ENCODE measurements at regions not wholly inside any gene's neighbourhood (a gene's known extent, or its start where the extent isn't known, plus 50 kb on each side); places are given as distances from the start of the nearest gene placed in this dataset.

- no peaks in the 10 kb centered on the region for H4K20me1 ChIP-seq (ENCODE audit: control insufficient read depth, insufficient read depth)
- no peak overlapping the region for H3K9ac ChIP-seq (ENCODE audit: control insufficient read depth, insufficient read depth, low read length)
- no peak overlapping the region for H2AFZ ChIP-seq (ENCODE audit: control insufficient read depth, low read depth, low read length)
- ChIA-PET CTCF (interaction anchor here (0.6 kb wide), 1 partner anchor 11 kb away, joined by 3 read pairs; no protein-coding TSS in a partner anchor), POLR2A (no interaction called here), SMC1A (ENCODE audit: uncharacterized antibody, unreplicated experiment) (interaction anchor here (0.8 kb wide), 1 partner anchor 73 kb away, joined by 3 read pairs; no protein-coding TSS in a partner anchor), RAD21 (ENCODE audit: unreplicated experiment) (no interaction called here)
- FAIRE-seq: no peak
- no TSS peak for BruUV-seq (replicated peaks)
- intact Hi-C loops (cut with micrococcal nuclease; ENCODE audit: unreplicated experiment) (no loop called here), in situ Hi-C loops (cut with MboI) (no loop called here)
- 0% methylated on average over 2 of the region's 2 CpGs for WGBS (ENCODE audit: insufficient coverage, insufficient replicate concordance, low lambda C conversion rate, missing lambda C conversion rate)
- H3K27ac ChIP-seq (ENCODE audit: control insufficient read depth, insufficient read depth): no peak overlapping the region
- H3K79me2 ChIP-seq (ENCODE audit: control insufficient read depth, insufficient read depth, low read length): no peaks in the 10 kb centered on the region
- no peaks in the 10 kb centered on the region for H3K4me1 ChIP-seq (ENCODE audit: control insufficient read depth, insufficient read depth, low read length)
- H3K36me3 ChIP-seq (ENCODE audit: control insufficient read depth in 2 of 2, insufficient read depth in 2 of 2, low read length in 1 of 2): no peaks in the 10 kb centered on the region
- TF ChIP-seq ZNF24 (IDR thresholded peaks at IDR 0.05) (no peak), ATF3 (IDR thresholded peaks at IDR 0.05; ENCODE audit: borderline replicate concordance, extremely low read depth, low read depth, low read length) (no peak), MEF2A (IDR thresholded peaks at IDR 0.05; ENCODE audit: insufficient read depth, low read depth, low read length) (no peak)
- H3K4me3 ChIP-seq: no peak overlapping the region
- H3K4me2 ChIP-seq (ENCODE audit: control insufficient read depth, insufficient read depth): no peak overlapping the region
- no peaks in the 10 kb centered on the region for H3K27me3 ChIP-seq (replicated peaks in 1 of 2; ENCODE audit: control insufficient read depth in 2 of 2, insufficient read depth in 2 of 2, low read length in 1 of 2)
- DNase-seq (ENCODE audit: low read depth, low spot score): no peak
- ATAC-seq: no peak
- H3K9me3 ChIP-seq (replicated peaks; ENCODE audit: control insufficient read depth, insufficient read depth, low read length): no peaks in the 10 kb centered on the region
These were observed 73.9 kb upstream of the WDR75 start for GRCh38 chr2:189367343-189367742.

GRCh38 chr2:189369566-189369965 is 71.7 kb upstream of the WDR75 start:
- no peaks in the 10 kb centered on the region for H3K27me3 ChIP-seq (replicated peaks in 1 of 2; ENCODE audit: control insufficient read depth in 2 of 2, insufficient read depth in 2 of 2, low read length in 1 of 2)
- DNase-seq (ENCODE audit: low read depth, low spot score) (no peak), ATAC-seq (no peak), FAIRE-seq (no peak)
- ChIA-PET POLR2A (no interaction called here), RAD21 (ENCODE audit: unreplicated experiment) (no interaction called here), CTCF (no interaction called here), SMC1A (ENCODE audit: uncharacterized antibody, unreplicated experiment) (interaction anchor here (1.7 kb wide), 1 partner anchor 11 kb away, joined by 4 read pairs; no protein-coding TSS in a partner anchor)
- intact Hi-C loops (cut with micrococcal nuclease; ENCODE audit: unreplicated experiment): no loop called here
- H3K4me1 ChIP-seq (ENCODE audit: control insufficient read depth, insufficient read depth, low read length): no peaks in the 10 kb centered on the region
- no peaks in the 10 kb centered on the region for H4K20me1 ChIP-seq (ENCODE audit: control insufficient read depth, insufficient read depth)
- no peaks in the 10 kb centered on the region for H3K79me2 ChIP-seq (ENCODE audit: control insufficient read depth, insufficient read depth, low read length)
- no peak overlapping the region for H3K9ac ChIP-seq (ENCODE audit: control insufficient read depth, insufficient read depth, low read length)
- WGBS (ENCODE audit: insufficient coverage, insufficient replicate concordance, low lambda C conversion rate, missing lambda C conversion rate): 13% methylated on average over 3 of the region's 3 CpGs
- H3K4me2 ChIP-seq (ENCODE audit: control insufficient read depth, insufficient read depth): no peak overlapping the region
- no peaks in the 10 kb centered on the region for H3K9me3 ChIP-seq (replicated peaks; ENCODE audit: control insufficient read depth, insufficient read depth, low read length)
- H3K36me3 ChIP-seq (ENCODE audit: control insufficient read depth in 2 of 2, insufficient read depth in 2 of 2, low read length in 1 of 2): no peaks in the 10 kb centered on the region
- H3K4me3 ChIP-seq: no peak overlapping the region
- H2AFZ ChIP-seq (ENCODE audit: control insufficient read depth, low read depth, low read length): no peak overlapping the region
- no TSS peak for BruUV-seq (replicated peaks)
- in situ Hi-C loops (cut with MboI): no loop called here
- H3K27ac ChIP-seq (ENCODE audit: control insufficient read depth, insufficient read depth): no peak overlapping the region
- TF ChIP-seq KDM1A (IDR thresholded peaks at IDR 0.05; ENCODE audit: borderline replicate concordance): no peak
- TF ChIP-seq ZSCAN29 (IDR thresholded peaks at IDR 0.05): no peak
- no peak for TF ChIP-seq MLLT1 (IDR thresholded peaks at IDR 0.05)
- TF ChIP-seq TCF7 (IDR thresholded peaks at IDR 0.05; ENCODE audit: borderline replicate concordance): no peak
- no peak for TF ChIP-seq LARP7 (IDR thresholded peaks at IDR 0.05)
- TF ChIP-seq BMI1 (IDR thresholded peaks at IDR 0.05; ENCODE audit: borderline replicate concordance): no peak
- no peak for TF ChIP-seq FOXM1 (IDR thresholded peaks at IDR 0.05; ENCODE audit: low read depth, low read length)
- TF ChIP-seq TAF1 (IDR thresholded peaks at IDR 0.05; ENCODE audit: borderline replicate concordance, low read depth, low read length): no peak
- no peak for TF ChIP-seq CEBPB (IDR thresholded peaks at IDR 0.05; ENCODE audit: borderline replicate concordance in 1 of 2, low read depth in 2 of 2, low read length in 2 of 2)
- no peak for TF ChIP-seq MTA3 (IDR thresholded peaks at IDR 0.05; ENCODE audit: borderline replicate concordance, low read length)
- no peak for TF ChIP-seq HSF1 (IDR thresholded peaks at IDR 0.05; ENCODE audit: low read depth, low read length)
- no peak for TF ChIP-seq POLR2AphosphoS5 (IDR thresholded peaks at IDR 0.05; ENCODE audit: low read length)
- no peak for TF ChIP-seq HDAC2 (IDR thresholded peaks at IDR 0.05)
- no peak for TF ChIP-seq NFYB (IDR thresholded peaks at IDR 0.05; ENCODE audit: insufficient read depth, low read depth, low read length)

Data from GM12878 (cell line).